ENCODE measurements at regions not wholly inside any gene's neighbourhood (a gene's known extent, or its start where the extent isn't known, plus 50 kb on each side); places are given as distances from the start of the nearest gene placed in this dataset.
"Not testable (repeated sequence)": the region's sequence is repeated elsewhere in the genome, so short reads cannot be mapped to it uniquely, and the experiment has no call there.

DNA sequence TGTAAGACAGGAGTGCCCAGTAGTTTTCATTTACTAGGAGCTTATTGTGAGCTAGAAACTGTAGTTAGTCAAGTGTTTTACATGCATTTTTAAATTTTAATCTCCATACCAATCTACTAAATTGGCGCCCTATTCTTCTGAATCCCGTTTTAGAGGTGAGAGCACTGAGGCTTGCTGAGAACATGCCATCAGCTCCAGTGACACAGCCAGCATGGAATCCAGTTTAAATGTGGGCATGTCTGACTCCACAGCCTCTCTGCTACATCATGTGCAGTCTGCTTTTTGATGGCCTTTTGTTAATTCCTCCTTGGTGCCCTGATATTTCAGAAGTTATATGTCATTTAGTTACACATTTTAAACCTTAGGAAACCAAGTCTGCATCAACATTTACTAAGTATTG lies 325.4 kb downstream of the DLEU7 start:
- DNase-seq (ENCODE audit: low read depth in 3 of 3, low spot score in 1 of 3): no peak

DNA sequence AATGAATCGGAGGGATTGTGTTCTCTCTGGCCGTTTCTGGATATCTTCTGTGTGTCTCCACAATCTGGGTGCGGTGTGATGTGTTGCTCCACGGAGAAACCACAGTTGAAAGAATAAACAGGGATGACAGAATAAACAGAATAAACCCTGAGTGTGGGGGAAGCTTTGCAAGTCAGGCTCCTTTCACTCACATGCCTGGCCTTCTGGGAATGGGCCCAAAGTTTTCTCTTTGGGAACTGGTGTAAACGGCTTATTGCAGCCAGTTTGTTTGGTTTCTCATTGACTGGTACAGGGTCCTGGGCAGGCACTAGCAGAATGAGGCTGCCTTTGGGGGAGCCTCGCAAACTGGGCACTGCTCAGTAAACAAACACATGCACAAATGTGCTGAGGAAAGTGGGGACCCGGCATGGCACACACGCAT lies 324.7 kb downstream of the DLEU7 start:
- no peak for DNase-seq (ENCODE audit: low read depth in 3 of 3, low spot score in 1 of 3)

DNA sequence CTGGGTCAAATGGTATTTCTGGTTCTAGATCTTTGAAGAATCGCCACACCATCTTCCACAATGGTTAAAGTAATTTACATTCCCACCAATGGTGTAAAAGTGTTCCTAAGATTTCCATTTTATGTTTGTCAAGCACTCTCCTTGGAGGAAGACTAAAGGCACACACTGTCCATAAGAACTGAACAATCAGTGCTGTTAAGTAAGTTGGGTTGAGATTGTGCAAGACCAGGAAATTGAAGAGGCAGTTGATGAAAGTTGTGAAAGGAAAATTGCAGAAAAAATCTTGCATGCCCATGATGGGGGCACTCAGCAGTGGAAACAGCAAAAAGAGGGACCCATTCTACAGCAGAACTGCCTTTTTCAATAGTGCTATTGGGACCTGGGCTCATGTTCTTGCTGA lies 323.6 kb downstream of the DLEU7 start:
- DNase-seq (ENCODE audit: low read depth in 3 of 3, low spot score in 1 of 3): no peak

DNA sequence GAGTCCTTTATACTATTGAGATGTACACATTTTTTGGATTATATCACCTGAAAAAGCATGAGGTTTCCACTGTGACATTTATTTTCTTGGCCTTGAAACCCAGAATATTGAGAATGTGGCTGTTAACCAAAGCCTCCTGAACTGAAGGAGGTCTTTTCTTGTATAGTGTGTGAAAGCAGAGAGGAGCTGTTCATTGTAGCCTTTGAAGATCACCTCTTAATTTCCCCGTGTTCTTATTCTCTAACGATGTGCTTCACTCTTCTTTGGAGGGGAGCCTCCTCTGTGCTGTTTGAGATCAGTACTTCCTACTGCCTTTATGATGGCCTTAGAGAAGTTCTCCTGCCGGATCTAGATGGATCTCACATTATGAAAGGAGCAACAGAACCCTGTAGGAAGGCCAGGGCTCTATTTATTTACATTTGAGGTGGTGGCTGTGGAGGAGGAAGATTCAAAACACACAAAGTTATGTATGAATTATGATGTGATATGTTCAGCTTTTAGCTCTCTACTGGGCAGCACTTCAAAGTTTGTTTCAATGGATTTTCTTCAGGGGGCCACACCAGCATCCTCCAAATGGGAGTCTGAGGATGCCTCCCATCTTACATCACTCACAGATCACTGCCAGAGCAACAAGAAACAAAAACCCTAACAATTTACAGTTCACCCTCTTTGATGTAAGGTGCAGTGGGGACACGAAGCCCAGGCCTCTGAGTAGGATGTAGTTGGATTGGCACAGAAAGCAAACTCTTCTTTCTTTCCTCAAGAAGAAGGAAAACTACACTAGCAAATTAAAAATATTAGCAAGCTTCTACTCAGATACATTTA lies 322.3 kb downstream of the DLEU7 start:
- DNase-seq (ENCODE audit: low read depth in 3 of 3, low spot score in 1 of 3): no peak

DNA sequence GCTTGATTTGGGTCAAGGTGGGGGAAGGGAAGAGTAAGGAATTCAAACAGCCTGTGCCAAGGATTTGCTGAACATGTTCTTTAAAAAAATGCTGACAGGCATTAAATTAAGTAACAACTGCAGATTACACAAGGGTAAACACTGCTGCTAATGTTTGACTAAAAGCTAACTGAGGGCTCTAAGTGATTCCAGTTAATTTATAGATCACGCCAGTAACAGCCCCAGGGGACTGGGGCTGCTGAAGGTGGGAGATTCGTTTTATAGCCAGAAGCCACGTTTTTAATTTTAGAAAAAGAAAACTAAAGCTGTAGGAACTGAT lies 321.7 kb downstream of the DLEU7 start:
- no peak for DNase-seq (ENCODE audit: low read depth in 3 of 3, low spot score in 1 of 3)

DNA sequence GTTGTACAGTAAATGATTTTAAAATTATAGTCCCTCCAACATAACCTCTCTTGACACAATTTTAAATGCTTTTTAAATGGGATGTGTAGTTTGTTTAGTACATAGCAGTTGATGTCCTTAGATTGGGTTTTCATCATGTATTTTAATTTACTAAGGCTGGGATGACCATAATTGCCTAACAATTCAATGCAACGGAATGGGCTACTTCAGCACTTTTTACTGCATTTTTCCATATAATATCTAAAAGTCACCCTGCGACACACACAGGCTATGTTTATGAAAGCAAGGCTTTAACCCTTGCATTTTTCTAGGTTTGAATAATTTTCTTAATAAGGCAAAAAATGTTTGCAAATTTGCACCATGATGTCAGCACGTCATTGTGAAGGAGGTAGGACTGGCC lies 321.0 kb downstream of the DLEU7 start:
- DNase-seq (ENCODE audit: low read depth in 3 of 3, low spot score in 1 of 3): no peak

DNA sequence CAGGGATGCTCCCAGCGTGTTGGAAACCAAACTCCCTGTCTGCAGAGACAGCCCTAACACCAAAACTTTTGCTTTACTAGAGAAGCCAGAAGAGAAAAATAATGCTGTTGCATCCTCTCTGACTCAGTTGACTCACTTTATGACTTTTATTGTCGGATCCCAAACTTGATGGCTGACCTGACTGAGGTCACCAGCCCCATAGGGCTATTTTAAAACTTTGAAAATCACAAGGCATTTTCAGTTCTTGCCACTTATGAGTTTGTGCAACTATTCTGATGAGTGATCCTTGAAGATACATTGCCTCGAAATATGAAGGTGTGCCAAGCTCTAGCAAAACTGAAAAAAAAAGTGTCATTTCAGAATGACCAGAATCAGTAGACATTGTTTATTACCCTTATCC lies 320.2 kb downstream of the DLEU7 start:
- no peak for DNase-seq (ENCODE audit: low read depth in 3 of 3, low spot score in 1 of 3)

DNA sequence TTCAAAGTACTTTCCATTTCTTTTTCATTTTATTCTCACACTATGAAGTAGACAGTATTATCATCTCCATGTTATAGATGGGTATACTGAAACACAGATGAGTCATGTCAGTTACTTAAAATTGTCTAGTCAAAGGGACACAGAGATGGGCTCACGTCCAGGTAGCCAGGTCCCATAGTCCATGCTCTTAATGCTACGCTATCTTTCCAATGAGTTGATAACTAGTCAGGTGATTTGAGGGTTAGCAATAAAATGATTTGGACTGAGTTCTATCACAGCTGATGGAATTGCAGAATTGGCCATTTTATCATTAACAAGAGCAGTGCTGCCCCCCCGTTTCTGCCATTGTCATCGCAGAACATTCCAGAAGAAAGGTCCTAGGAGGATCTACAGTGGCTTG lies 318.9 kb downstream of the DLEU7 start:
- no peak for DNase-seq (ENCODE audit: low read depth in 3 of 3, low spot score in 1 of 3)

DNA sequence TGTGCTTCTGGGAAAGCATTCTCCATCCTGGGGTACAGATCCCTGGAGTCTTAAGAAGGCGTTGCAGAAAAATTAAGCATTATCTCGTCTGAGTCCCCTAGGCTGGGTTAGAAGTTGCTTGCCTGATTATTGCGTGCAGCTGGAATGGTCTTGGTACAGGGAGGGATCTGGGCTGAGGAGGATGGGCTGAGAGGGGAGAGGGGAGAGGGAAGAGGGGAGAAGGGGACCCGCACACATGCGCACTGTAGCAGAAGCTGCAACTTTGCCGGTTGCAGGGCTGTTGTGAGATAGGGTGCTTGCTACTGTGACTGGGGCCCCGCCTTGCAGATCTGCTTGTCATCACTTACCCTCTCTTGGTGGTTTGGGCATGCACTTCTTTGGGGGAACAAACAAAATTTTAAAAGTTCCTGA lies 316.8 kb downstream of the DLEU7 start:
- DNase-seq (ENCODE audit: low read depth in 3 of 3, low spot score in 1 of 3): no peak

DNA sequence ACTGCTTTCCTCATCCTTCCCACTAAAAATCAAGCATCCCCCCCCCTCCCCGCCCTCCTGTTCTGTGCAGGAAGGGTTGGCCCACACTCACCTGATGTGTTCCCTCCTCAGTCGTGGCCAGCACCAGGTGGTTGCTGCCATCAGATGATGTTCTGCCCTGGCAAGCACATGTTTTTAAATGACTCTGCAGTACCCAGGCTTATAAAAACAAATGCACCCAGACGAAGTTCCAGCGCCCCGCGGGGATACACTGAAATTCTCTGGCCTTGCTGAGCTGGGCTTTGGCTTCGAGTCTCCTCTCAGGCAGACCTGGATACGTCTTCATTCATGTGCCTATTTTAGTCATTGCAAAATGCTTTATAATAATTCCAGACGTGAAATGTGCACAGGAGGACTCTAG lies 316.3 kb downstream of the DLEU7 start:
- DNase-seq (ENCODE audit: low read depth in 3 of 3, low spot score in 1 of 3): no peak

DNA sequence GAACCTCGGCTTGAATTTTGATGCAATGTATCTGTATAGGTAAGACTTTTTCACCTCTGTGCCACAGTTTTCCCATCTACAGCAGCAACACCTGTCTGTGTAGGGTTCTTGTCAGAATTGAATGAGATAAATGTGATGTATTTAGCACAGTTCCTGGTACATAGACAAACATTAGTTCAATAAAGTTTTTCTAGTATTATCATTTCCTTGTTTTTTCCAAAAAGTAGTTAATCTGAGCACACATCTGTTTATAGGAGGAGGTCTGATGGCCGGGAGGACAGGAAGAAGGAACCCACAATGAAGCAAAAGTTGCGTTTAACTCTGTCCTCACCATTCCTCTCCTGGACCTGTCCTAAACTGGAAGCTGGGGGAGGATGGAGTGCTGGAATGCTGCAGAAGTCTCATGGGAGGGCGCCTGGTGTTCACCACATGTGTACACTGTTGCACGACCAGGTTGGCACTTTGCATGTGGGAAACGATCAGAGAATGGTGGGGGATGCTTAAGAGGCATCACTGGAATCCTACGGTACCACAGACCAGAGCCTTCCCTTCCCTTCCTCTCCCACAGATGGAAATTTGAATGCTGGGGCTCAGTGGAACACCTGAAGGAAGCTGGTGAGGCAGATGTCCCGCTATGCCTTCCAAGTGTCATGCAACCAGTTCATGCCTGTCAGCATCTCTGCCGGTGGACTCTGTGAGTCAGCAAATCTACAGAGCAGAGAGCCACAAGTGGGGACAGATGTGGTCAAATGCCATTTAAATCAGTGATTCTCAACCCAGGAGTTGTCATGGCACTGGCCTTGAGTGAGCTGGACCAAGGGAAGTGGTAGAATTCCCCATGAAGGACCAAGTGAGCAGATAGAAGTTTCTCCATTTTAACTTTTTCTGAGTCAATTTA lies 315.6 kb downstream of the DLEU7 start:
- no peak for DNase-seq (ENCODE audit: low read depth in 3 of 3, low spot score in 1 of 3)

DNA sequence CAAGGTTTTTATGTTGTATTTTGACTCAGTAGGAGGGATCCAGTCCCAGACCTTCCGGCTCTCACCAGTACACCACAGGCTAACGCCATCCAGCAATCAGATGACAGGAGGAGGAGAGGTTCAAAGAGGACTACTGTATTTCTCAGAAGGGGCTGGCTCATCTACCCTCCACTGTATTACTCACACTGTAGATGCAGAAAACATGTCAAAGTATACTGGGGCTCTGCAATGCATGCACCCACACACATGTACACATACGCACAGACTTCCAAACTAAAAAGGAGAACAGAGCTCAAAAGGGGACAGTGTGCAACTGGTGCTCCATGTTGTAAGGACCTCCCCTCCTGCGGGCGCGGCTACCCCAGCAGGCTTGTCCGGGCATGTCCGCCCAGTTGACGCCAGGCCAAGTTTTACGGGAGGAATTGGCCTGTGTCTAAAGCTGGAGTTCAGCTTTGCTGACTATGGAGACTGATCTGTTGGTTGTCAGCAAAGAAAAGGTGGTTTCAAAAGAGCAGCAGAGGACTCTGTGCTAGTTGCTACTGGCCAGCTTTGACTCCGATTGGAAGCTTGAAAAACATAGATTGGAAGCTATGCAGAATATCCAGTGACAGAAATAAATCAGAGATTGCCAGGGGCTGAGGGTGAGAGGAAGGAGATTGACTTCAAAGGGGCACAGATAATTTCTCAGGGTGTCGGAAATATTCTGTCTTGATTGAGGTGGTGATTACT lies 314.2 kb downstream of the DLEU7 start:
- DNase-seq (ENCODE audit: low read depth in 3 of 3, low spot score in 1 of 3): no peak

DNA sequence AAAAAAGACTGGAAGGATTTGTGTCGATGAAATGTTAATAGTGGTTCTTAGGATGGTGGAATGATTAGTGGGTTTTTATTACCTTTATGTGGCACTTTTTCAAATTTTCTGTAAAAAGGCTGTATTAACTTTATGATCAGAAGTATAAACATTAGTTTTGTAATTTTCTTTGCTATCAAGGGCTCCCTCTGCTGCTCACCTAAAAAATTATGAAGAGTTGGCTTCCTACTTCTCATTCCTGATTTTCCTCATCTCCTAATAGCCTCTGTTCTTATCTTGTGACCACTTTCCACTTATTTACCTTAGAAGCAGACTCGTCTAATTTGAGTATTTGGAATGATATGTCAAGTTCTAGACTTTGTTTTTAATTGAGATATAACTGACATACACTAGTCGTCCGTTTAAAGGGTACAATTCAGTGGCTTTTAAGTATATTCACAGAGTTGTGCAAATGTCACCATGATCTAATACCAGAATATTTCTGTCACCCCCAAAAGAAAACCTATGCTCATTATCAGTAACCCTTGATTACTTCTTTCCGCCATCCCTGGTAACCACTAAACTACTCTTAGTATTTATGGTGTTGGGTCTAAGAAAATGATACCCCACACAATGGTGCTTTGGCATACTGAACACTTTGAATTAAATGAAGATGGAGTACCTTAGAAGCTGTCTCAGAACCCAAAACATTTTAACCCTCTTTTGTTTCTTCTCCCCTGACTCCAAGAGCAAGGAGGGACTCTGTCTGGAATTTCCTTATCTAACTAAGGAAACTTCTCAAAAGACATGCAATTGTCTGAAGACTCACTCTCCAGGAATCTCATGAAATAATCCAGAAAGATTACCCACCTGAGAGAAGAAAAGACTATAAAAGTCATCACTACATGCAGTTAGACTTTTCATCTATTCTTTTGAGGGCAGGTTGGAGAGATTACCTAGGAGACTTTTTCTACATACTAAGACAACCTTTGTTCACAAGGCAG lies 311.3 kb downstream of the DLEU7 start:
- no peak for DNase-seq (ENCODE audit: low read depth in 3 of 3, low spot score in 1 of 3)

DNA sequence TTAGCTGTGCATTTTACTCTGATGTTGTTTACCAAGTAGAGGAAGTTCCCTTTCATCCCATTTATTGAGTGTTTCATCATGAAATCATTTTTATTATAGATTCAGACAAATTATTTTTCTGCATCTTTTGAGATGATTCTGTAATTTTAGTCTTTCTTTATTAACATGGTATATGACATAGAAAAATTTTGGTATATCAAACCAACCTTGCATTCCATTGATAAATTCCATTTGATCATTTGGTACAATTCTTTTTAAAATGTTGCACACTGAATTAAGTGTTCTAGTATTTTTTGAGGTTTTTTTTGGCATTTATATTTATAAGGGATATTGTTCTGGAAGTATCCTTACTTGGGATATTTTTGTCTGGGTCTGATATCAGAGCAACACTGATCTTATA lies 308.4 kb downstream of the DLEU7 start:
- DNase-seq (ENCODE audit: low read depth in 3 of 3, low spot score in 1 of 3): no peak

DNA sequence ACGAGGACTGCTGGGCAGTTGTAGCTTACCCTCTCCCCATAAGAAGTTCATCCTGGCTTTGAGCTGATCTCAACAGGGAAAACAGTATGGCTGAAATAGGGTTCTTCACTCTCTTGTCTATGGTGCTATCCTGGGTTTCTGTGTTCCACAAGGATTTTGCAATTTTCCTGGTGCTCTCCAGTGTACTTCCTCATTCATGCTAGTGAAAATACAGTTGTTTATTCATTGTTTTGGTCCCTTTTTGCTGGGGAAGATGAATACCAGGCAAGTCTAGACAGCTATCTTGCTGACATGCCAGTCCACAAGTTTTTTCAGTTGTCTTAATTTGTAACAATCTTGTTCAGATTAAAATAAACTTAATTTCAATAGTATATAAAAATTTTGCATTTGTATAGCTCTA lies 306.5 kb downstream of the DLEU7 start:
- no peak for DNase-seq (ENCODE audit: low read depth in 3 of 3, low spot score in 1 of 3)

DNA sequence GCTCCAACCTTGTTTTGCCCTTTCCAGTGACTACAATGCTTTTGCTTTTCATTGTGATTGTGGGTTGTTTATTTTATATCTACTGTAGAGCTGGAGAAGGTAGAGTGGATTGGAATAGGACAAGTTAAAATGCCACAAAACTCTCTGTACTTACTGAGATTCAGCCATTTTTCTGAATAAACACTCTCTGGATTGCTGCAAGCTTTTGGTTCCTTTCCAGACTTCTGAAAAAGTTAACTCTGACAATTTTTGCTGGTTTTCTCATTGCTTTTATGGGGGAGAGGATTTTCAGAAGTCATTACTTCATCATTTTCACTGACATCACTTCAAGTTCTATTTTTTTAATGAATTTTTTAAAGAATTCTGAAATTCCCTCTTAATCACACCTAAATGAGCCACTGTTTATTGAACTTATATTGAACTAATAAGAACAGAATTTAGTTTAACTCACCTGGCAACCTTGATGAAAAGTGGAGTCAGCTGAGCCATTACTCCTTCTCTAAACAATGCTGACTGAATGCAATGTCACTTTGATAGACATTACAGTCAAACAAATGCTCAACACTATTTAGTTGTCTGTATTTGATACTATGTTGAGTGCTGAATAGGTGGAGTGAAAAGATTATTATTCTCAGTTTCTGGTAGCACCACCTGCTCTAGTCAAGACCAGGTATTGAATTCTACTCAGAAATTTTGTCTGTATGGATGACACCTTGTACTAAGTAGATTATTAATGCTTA lies 303.5 kb downstream of the DLEU7 start:
- DNase-seq (ENCODE audit: low read depth in 3 of 3, low spot score in 1 of 3): no peak

DNA sequence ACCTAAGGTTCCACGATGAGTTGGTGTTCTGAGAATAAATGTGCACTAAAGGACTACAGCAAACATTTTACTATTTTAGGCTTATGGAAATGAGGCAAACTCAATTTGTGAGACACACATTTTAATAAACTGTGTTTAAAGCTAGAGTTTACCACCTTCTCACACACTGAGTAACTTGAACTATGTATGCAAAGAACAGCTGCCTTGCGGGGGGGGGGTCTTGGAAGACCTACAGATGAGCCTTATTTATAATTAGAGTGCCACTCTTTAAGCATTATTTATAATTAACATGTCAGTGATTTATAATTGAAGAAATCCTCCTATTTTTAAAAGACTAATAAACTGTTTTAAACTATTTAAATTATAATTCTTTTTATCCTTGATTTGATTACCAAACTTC lies 300.4 kb downstream of the DLEU7 start:
- no peak for DNase-seq (ENCODE audit: low read depth in 3 of 3, low spot score in 1 of 3)

DNA sequence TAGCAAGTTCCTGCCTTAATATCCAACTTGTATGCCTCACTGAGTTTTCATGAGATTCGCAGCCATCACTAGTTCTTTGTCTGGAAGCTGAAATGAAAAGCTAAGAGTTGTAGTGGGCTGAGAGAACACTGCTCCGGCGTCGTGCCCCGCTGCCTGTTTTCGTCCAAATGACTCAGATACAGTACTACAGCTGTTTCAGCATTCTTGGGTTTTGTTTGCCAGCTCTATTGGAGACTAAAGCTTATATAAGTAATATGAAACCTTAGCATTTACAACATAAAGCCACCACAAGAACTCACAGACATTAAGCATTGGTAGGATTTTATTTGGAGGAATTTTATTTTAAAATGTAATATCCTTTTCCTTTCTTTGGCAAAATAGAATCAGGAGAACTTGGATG lies 299.7 kb downstream of the DLEU7 start:
- DNase-seq (ENCODE audit: low read depth in 3 of 3, low spot score in 1 of 3): no peak

DNA sequence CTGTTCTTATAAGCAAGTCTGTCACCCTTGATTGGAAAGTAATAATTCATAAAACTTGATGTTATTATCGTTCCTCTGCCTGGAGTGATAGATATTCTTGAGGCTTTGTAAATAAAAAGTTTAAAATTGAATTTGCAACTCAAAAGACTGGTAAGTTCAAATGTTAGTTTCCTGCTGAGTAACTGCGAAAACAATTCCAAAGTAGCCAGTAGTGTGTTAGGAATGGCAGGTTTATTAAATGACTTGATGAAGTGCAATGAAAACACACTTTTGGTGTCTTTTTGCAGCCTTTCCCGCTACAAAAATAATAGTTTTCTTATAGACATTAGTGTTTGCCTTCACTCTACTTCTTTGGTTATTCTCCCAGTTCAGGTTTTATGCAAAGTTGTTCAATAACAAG lies 299.3 kb downstream of the DLEU7 start:
- DNase-seq (ENCODE audit: low read depth in 3 of 3, low spot score in 1 of 3): no peak

DNA sequence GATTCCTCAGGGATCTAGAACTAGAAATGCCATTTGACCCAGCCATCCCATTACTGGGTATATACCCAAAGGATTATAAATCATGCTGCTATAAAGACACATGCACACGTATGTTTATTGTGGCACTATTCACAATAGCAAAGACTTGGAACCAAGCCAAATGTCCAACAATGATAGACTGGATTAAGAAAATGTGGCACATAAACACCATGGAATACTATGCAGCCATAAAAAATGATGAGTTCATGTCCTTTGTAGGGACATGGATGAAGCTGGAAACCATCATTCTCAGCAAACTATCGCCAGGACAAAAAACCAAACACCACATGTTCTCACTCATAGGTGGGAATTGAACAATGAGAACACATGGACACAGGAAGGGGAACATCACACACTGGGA lies 296.3 kb downstream of the DLEU7 start:
- DNase-seq (ENCODE audit: low read depth in 3 of 3, low spot score in 1 of 3): not testable (repeated sequence)

Measured in stimulated activated CD4-positive, alpha-beta T cell treated with anti-CD3 and anti-CD28 coated beads, TNF-alpha, amount 100 ng/mL, for 1 hour (primary cell).